ENCODE measurements at regions not wholly inside any gene's neighbourhood (a gene's known extent, or its start where the extent isn't known, plus 50 kb on each side); places are given as distances from the start of the nearest gene placed in this dataset.

DNA sequence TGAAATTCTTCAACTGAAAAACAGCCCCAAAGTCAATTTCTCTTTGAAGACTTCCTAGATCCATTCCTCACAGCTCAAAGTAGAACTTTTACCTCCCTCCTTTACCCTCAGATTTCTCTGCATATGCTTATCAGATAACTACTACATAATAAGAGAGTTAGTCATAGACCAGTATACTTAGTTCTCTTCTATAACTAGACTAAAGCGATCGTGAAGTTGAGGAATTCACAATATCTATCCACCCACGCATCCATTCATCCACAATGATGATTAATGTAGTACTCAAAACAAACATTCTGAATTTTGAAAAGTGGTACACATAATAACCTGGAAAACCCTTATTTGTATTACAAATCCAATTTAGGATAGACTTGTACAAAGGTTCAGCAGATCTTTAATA is 800.9 kb upstream of the TENM4 start:
- TF ChIP-seq, protein P1, sequence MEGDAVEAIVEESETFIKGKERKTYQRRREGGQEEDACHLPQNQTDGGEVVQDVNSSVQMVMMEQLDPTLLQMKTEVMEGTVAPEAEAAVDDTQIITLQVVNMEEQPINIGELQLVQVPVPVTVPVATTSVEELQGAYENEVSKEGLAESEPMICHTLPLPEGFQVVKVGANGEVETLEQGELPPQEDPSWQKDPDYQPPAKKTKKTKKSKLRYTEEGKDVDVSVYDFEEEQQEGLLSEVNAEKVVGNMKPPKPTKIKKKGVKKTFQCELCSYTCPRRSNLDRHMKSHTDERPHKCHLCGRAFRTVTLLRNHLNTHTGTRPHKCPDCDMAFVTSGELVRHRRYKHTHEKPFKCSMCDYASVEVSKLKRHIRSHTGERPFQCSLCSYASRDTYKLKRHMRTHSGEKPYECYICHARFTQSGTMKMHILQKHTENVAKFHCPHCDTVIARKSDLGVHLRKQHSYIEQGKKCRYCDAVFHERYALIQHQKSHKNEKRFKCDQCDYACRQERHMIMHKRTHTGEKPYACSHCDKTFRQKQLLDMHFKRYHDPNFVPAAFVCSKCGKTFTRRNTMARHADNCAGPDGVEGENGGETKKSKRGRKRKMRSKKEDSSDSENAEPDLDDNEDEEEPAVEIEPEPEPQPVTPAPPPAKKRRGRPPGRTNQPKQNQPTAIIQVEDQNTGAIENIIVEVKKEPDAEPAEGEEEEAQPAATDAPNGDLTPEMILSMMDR (IDR thresholded peaks at IDR 0.05; ENCODE audit: insufficient read depth, low read length): no peak
- no peak for TF ChIP-seq GABPA (IDR thresholded peaks at IDR 0.05; ENCODE audit: low read depth)
- TF ChIP-seq, protein P2, sequence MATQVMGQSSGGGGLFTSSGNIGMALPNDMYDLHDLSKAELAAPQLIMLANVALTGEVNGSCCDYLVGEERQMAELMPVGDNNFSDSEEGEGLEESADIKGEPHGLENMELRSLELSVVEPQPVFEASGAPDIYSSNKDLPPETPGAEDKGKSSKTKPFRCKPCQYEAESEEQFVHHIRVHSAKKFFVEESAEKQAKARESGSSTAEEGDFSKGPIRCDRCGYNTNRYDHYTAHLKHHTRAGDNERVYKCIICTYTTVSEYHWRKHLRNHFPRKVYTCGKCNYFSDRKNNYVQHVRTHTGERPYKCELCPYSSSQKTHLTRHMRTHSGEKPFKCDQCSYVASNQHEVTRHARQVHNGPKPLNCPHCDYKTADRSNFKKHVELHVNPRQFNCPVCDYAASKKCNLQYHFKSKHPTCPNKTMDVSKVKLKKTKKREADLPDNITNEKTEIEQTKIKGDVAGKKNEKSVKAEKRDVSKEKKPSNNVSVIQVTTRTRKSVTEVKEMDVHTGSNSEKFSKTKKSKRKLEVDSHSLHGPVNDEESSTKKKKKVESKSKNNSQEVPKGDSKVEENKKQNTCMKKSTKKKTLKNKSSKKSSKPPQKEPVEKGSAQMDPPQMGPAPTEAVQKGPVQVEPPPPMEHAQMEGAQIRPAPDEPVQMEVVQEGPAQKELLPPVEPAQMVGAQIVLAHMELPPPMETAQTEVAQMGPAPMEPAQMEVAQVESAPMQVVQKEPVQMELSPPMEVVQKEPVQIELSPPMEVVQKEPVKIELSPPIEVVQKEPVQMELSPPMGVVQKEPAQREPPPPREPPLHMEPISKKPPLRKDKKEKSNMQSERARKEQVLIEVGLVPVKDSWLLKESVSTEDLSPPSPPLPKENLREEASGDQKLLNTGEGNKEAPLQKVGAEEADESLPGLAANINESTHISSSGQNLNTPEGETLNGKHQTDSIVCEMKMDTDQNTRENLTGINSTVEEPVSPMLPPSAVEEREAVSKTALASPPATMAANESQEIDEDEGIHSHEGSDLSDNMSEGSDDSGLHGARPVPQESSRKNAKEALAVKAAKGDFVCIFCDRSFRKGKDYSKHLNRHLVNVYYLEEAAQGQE (IDR thresholded peaks at IDR 0.05; ENCODE audit: insufficient replicate concordance, low read depth): no peak
- no peak for TF ChIP-seq POLR2AphosphoS5 (IDR thresholded peaks at IDR 0.05; ENCODE audit: low read depth)
- TF ChIP-seq SPI1 (IDR thresholded peaks at IDR 0.05; ENCODE audit: borderline replicate concordance, low read depth): no peak
- Histone ChIP-seq H3K4me3 (replicated peaks; ENCODE audit: insufficient read depth, low read length) (no peak overlapping the region), H3K27me3 (ENCODE audit: insufficient read depth, poor library complexity, severe bottlenecking) (no peaks in the 10 kb centered on the region), H3K27ac (replicated peaks) (no peak overlapping the region)
- no peak for DNase-seq (ENCODE audit: low read depth in 1 of 2, low spot score in 1 of 2)

- Histone ChIP-seq H3K4me3 (replicated peaks; ENCODE audit: insufficient read depth, low read length) (no peak overlapping the region), H3K27me3 (ENCODE audit: insufficient read depth, poor library complexity, severe bottlenecking) (no peaks in the 10 kb centered on the region), H3K27ac (replicated peaks) (no peak overlapping the region)
- no peak for DNase-seq (ENCODE audit: low read depth in 1 of 2, low spot score in 1 of 2)
- no peak for TF ChIP-seq SPI1 (IDR thresholded peaks at IDR 0.05; ENCODE audit: borderline replicate concordance, low read depth)
- no peak for TF ChIP-seq POLR2AphosphoS5 (IDR thresholded peaks at IDR 0.05; ENCODE audit: low read depth)
- TF ChIP-seq, protein P2 (IDR thresholded peaks at IDR 0.05; ENCODE audit: insufficient replicate concordance, low read depth): no peak
- TF ChIP-seq, protein P1 (IDR thresholded peaks at IDR 0.05; ENCODE audit: insufficient read depth, low read length): no peak
- no peak for TF ChIP-seq GABPA (IDR thresholded peaks at IDR 0.05; ENCODE audit: low read depth)
These were observed 799.4 kb upstream of the TENM4 start for GRCh38 chr11:80240245-80240644.

- Histone ChIP-seq H3K27me3 (ENCODE audit: insufficient read depth, poor library complexity, severe bottlenecking) (no peaks in the 10 kb centered on the region), H3K4me3 (replicated peaks; ENCODE audit: insufficient read depth, low read length) (no peak overlapping the region), H3K27ac (replicated peaks) (no peak overlapping the region)
- DNase-seq (ENCODE audit: low read depth in 1 of 2, low spot score in 1 of 2): no peak
- TF ChIP-seq SPI1 (IDR thresholded peaks at IDR 0.05; ENCODE audit: borderline replicate concordance, low read depth) (no peak), POLR2AphosphoS5 (IDR thresholded peaks at IDR 0.05; ENCODE audit: low read depth) (no peak), GABPA (IDR thresholded peaks at IDR 0.05; ENCODE audit: low read depth) (no peak)
- TF ChIP-seq, protein P1 (IDR thresholded peaks at IDR 0.05; ENCODE audit: insufficient read depth, low read length): no peak
- TF ChIP-seq, protein P2 (IDR thresholded peaks at IDR 0.05; ENCODE audit: insufficient replicate concordance, low read depth): no peak
These were observed 798.4 kb upstream of the TENM4 start for GRCh38 chr11:80239217-80239616.

Measured in HL-60 (cell line).